SK-N-SH treated with all-trans-retinoic acid at 6 μM for 48 hours (cell line): ENCODE measurements at regions not wholly inside any gene's neighbourhood (a gene's known extent, or its start where the extent isn't known, plus 50 kb on each side); places are given as distances from the start of the nearest gene placed in this dataset.

ENCODE experiments used
- ATAC-seq: fragments of 200-7000 bp; cut with Tn5 transposase; 3 replicates; pipeline ENCODE4 v1.9.1; 2020; ENCODE audit warnings: mild to moderate bottlenecking, moderate library complexity
- ARNTL ChIP-seq: fragments of 450-650 bp; formaldehyde crosslinking; IDR thresholded peaks from 2 replicates; pipeline ENCODE4 v1.5.0; 2020; ENCODE audit warnings: low read depth, mild to moderate bottlenecking, moderate library complexity, borderline replicate concordance
- BACH2 ChIP-seq: fragments of 250-450 bp; sonication (Bioruptor Pico); IDR thresholded peaks from 2 replicates; pipeline ENCODE4 v1.9.0; 2021; ENCODE audit warnings: mild to moderate bottlenecking, borderline replicate concordance
- CREB5 ChIP-seq: fragments of 250-450 bp; sonication (Bioruptor Pico); IDR thresholded peaks from 2 replicates; pipeline ENCODE4 v1.5.1; 2020; ENCODE audit warnings: low read depth, mild to moderate bottlenecking, moderate library complexity
- CSDC2 ChIP-seq: fragments of 250-450 bp; sonication (Bioruptor Pico); IDR thresholded peaks from 2 replicates; pipeline ENCODE4 v1.5.0; 2020; ENCODE audit warnings: mild to moderate bottlenecking, moderate library complexity
- ESRRG ChIP-seq: fragments of 250-450 bp; sonication (Bioruptor Pico); IDR thresholded peaks from 2 replicates; pipeline ENCODE4 v1.6.1; 2021; ENCODE audit warnings: mild to moderate bottlenecking
- GLIS3 ChIP-seq: fragments of 250-450 bp; sonication (Bioruptor Pico); IDR thresholded peaks from 2 replicates; pipeline ENCODE4 v1.5.0; 2020; ENCODE audit warnings: mild to moderate bottlenecking, moderate library complexity
- ISL1 ChIP-seq: fragments of 250-450 bp; sonication (Bioruptor Pico); IDR thresholded peaks from 2 replicates; pipeline ENCODE4 v2.1.2; 2022; ENCODE audit warnings: mild to moderate bottlenecking, moderate library complexity
- OSR1 ChIP-seq: fragments of 250-450 bp; sonication (Bioruptor Pico); IDR thresholded peaks from 2 replicates; pipeline ENCODE4 v1.8.0; 2022; ENCODE audit warnings: moderate library complexity, mild to moderate bottlenecking, inconsistent platforms
- PATZ1 ChIP-seq: fragments of 250-450 bp; sonication (Bioruptor Pico); IDR thresholded peaks from 2 replicates; pipeline ENCODE4 v1.8.0; 2020; ENCODE audit warnings: mild to moderate bottlenecking, moderate library complexity, borderline replicate concordance
- POU6F1 ChIP-seq: fragments of 250-450 bp; sonication (Bioruptor Pico); IDR thresholded peaks from 2 replicates; pipeline ENCODE4 v1.8.0; 2021; ENCODE audit warnings: low read depth, mild to moderate bottlenecking, moderate library complexity, borderline replicate concordance
- PPARA ChIP-seq: fragments of 250-450 bp; sonication (Bioruptor Pico); IDR thresholded peaks from 2 replicates; pipeline ENCODE4 v1.5.0; 2020; ENCODE audit warnings: mild to moderate bottlenecking, borderline replicate concordance
- RARB ChIP-seq: fragments of 250-450 bp; sonication (Bioruptor Pico); IDR thresholded peaks from 2 replicates; pipeline ENCODE4 v1.8.0; 2021; ENCODE audit warnings: mild to moderate bottlenecking, moderate library complexity
- SNAI2 ChIP-seq: fragments of 250-450 bp; sonication (Bioruptor Pico); IDR thresholded peaks from 2 replicates; pipeline ENCODE4 v1.5.0; 2020; ENCODE audit warnings: mild to moderate bottlenecking, moderate library complexity
- TCF4 ChIP-seq: fragments of 250-450 bp; sonication (Bioruptor Pico); IDR thresholded peaks from 2 replicates; pipeline ENCODE4 v1.8.0; 2021; ENCODE audit warnings: mild to moderate bottlenecking, moderate library complexity, borderline replicate concordance
- TOX ChIP-seq: fragments of 250-450 bp; sonication (Bioruptor Pico); IDR thresholded peaks from 2 replicates; pipeline ENCODE4 v1.8.0; 2021; ENCODE audit warnings: mild to moderate bottlenecking, moderate library complexity, borderline replicate concordance
- ZC3H10 ChIP-seq: fragments of 250-450 bp; sonication (Bioruptor Pico); IDR thresholded peaks from 2 replicates; pipeline ENCODE4 v1.5.1; 2021; ENCODE audit warnings: mild to moderate bottlenecking, moderate library complexity
- ZFP3 ChIP-seq: fragments of 250-450 bp; sonication (Bioruptor Pico); IDR thresholded peaks from 2 replicates; pipeline ENCODE4 v1.5.0; 2020; ENCODE audit warnings: mild to moderate bottlenecking, moderate library complexity
- ZFP30 ChIP-seq: fragments of 450-650 bp; formaldehyde crosslinking; IDR thresholded peaks from 2 replicates; pipeline ENCODE4 v1.5.0; 2022; ENCODE audit warnings: mild to moderate bottlenecking, moderate library complexity
- ZNF565 ChIP-seq: fragments of 450-650 bp; formaldehyde crosslinking; conservative IDR thresholded peaks from 2 replicates; pipeline ENCODE4 v1.5.0; 2020; ENCODE audit warnings: low read depth, mild to moderate bottlenecking, moderate library complexity
- ZNF70 ChIP-seq: fragments of 450-650 bp; formaldehyde crosslinking; IDR thresholded peaks from 2 replicates; pipeline ENCODE4 v1.5.0; 2020; ENCODE audit warnings: mild to moderate bottlenecking, moderate library complexity
- ZNF8 ChIP-seq: fragments of 450-650 bp; formaldehyde crosslinking; IDR thresholded peaks from 2 replicates; pipeline ENCODE4 v1.5.0; 2020; ENCODE audit warnings: mild to moderate bottlenecking, moderate library complexity
- TF ChIP-seq, protein P1 (sequence below): fragments of 250-450 bp; sonication (Bioruptor Pico); IDR thresholded peaks from 2 replicates; pipeline ENCODE4 v1.5.0; 2020; ENCODE audit warnings: mild to moderate bottlenecking, moderate library complexity

GRCh38 chr4:53697016-53697685 lies 105.9 kb upstream of the LNX1 start:
- TF ChIP-seq SNAI2 (CRISPR knock-in tag) (no peak), PATZ1 (CRISPR knock-in tag) (no peak), BACH2 (CRISPR knock-in tag) (no peak), GLIS3 (CRISPR knock-in tag) (no peak), OSR1 (CRISPR knock-in tag) (no peak), TOX (CRISPR knock-in tag) (no peak), ESRRG (CRISPR knock-in tag) (no peak), ZC3H10 (CRISPR knock-in tag) (no peak), ZFP30 (no peak), ZNF565 (CRISPR knock-in tag) (no peak), ARNTL (CRISPR knock-in tag) (no peak), ISL1 (CRISPR knock-in tag) (no peak), ZFP3 (CRISPR knock-in tag) (no peak), RARB (no peak), CSDC2 (CRISPR knock-in tag) (no peak), ZNF70 (CRISPR knock-in tag) (no peak), ZNF8 (CRISPR knock-in tag) (no peak), PPARA (CRISPR knock-in tag) (no peak), TCF4 (CRISPR knock-in tag) (no peak)
- TF ChIP-seq, protein P1, sequence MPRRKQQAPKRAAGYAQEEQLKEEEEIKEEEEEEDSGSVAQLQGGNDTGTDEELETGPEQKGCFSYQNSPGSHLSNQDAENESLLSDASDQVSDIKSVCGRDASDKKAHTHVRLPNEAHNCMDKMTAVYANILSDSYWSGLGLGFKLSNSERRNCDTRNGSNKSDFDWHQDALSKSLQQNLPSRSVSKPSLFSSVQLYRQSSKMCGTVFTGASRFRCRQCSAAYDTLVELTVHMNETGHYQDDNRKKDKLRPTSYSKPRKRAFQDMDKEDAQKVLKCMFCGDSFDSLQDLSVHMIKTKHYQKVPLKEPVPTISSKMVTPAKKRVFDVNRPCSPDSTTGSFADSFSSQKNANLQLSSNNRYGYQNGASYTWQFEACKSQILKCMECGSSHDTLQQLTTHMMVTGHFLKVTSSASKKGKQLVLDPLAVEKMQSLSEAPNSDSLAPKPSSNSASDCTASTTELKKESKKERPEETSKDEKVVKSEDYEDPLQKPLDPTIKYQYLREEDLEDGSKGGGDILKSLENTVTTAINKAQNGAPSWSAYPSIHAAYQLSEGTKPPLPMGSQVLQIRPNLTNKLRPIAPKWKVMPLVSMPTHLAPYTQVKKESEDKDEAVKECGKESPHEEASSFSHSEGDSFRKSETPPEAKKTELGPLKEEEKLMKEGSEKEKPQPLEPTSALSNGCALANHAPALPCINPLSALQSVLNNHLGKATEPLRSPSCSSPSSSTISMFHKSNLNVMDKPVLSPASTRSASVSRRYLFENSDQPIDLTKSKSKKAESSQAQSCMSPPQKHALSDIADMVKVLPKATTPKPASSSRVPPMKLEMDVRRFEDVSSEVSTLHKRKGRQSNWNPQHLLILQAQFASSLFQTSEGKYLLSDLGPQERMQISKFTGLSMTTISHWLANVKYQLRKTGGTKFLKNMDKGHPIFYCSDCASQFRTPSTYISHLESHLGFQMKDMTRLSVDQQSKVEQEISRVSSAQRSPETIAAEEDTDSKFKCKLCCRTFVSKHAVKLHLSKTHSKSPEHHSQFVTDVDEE (CRISPR knock-in tag) = no peak
- no peak for ATAC-seq

GRCh38 chr4:53695540-53696463 lies 104.5 kb upstream of the LNX1 start:
- ATAC-seq = no peak
- no peak for TF ChIP-seq ESRRG (CRISPR knock-in tag)
- TF ChIP-seq, protein P1 (CRISPR knock-in tag) = no peak
- no peak for TF ChIP-seq ZNF565 (CRISPR knock-in tag)
- no peak for TF ChIP-seq POU6F1 (CRISPR knock-in tag)
- no peak for TF ChIP-seq ISL1 (CRISPR knock-in tag)
- TF ChIP-seq ZNF70 (CRISPR knock-in tag) = no peak
- no peak for TF ChIP-seq RARB
- no peak for TF ChIP-seq ZC3H10 (CRISPR knock-in tag)
- TF ChIP-seq PPARA (CRISPR knock-in tag) = no peak
- no peak for TF ChIP-seq ZNF8 (CRISPR knock-in tag)
- no peak for TF ChIP-seq CREB5
- TF ChIP-seq ARNTL (CRISPR knock-in tag) = no peak
- TF ChIP-seq PATZ1 (CRISPR knock-in tag) = no peak
- no peak for TF ChIP-seq ZFP3 (CRISPR knock-in tag)
- TF ChIP-seq CSDC2 (CRISPR knock-in tag) = no peak
- TF ChIP-seq BACH2 (CRISPR knock-in tag) = no peak
